GM18867 (cell line): ENCODE measurements at regions not wholly inside any gene's neighbourhood (a gene's known extent, or its start where the extent isn't known, plus 50 kb on each side); places are given as distances from the start of the nearest gene placed in this dataset.
A peak's percentile ranks its signal among the peaks of the same experiment; 100 is the strongest.

Experiments
- ATAC-seq: cut with Tn5 transposase; IDR thresholded peaks from one replicate; pipeline ENCODE4 v1.9.1; 2021; ENCODE audit warnings: mild to moderate bottlenecking, moderate library complexity; ENCODE audit not compliant: unreplicated experiment

DNA sequence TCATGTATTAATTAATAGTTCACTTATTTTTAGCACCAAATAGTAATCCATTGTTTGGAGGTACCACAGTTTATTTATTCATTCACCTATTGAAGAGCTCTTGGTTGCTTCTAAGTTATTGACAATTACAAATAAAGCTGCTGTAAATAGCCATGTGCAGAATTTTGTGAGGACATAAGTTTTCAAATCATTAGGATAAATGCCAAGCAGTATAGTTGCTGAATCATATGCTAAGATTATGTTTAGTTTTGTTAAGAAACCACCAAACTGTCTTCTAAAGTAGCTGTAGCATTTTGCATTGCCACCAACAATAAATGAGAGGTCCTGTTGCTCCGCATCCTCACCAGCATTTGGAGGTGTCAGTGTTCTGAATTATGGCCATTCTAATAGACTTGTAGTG lies 2126.8 kb downstream of the PCDH9 start:
- ATAC-seq = no peak

DNA sequence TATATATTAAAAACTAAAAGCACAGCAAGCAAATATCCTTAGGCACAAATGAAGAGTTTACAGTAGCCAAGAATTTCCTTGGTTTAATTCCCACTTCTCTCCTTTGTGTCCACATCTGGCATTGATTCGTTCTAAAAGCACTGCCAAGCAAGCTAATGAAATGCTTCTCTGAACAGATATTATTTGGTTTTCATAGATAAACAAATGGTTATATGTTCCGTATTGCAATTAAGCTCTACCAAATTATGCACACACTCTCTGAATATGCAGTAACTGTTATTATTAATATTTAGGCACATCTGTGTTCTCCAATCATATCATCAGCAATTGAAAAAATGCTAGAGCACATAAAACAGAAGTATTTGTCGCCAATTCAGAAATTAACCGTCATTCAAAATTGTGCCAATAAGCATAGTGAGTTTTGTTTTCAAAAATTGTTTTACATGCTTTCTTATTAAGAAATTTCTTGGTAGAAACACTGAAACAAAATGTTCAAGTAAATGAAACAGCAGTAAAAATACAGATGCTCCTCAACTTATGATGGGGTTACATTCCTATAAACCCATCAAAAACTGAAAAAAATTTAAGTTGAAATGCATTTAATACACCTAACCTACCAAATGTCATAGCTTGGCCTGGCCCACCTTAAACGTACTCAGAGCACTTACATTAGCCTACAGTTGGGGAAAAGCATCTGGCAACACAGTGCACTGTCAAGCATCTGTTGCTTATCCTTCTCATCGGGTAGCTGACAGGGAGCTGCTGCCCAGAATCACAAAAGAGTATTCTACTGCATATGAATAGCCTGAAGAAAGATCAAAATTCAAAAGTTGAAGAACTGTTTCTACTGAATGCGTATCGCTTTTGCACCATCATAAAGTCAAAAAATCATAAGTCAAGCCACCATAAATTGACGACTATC lies 2134.7 kb downstream of the PCDH9 start:
- ATAC-seq = no peak

DNA sequence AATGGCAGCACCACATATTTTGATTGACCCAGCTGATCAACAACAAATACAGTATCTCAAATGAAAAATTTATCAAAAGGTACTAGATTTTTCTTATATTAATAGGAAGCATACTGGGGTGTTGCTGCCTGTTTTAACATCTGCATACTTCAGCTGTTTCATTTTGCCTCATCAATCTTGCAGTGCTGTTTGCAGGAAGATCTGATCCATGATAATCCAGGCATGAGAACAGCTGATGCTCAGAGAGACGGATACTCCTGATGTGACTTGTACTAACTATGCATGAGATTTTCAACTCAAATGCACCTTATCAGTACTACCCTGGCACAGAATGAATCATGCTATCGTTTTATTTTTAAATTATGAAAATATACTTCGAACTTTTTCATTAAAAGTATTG lies 2136.8 kb downstream of the PCDH9 start:
- no peak for ATAC-seq

DNA sequence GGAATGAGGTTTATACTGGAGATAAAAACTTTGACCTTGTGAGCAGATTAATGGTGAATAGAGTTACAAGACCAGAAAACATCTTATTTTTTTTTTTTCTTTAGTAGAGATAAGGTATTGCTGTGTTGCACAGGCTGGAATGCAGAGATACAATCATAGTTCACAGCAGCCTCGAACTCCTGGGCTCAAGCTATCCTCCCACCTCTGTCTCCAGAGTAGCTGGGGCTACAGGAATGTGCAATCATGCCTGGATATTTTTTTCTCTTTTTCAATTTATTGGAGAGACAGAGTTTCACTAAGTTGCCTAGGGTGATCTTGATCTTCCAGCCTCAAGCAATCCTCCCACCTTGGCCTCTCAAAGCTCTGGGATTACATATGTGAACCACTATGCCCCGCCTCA lies 2139.1 kb downstream of the PCDH9 start:
- ATAC-seq = no peak

DNA sequence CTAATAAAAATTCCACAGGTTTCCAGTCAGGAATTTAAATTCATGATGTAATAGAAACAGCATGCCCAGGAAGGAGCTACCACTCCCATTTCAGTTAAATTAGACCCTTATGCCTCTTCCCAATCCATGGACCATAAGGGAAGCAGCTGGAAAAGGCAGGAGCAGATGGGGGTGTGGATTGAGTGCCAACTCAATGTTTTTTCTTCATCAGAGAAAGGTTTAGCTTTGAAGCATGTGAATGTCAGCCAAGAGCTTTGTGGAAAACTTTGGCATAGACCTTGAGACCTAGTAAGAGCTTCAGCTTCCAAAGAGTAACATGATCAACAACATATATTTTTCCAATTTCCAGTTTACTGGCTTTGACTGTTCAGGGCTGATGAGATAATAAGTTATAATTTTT lies 2139.9 kb downstream of the PCDH9 start:
- no peak for ATAC-seq

DNA sequence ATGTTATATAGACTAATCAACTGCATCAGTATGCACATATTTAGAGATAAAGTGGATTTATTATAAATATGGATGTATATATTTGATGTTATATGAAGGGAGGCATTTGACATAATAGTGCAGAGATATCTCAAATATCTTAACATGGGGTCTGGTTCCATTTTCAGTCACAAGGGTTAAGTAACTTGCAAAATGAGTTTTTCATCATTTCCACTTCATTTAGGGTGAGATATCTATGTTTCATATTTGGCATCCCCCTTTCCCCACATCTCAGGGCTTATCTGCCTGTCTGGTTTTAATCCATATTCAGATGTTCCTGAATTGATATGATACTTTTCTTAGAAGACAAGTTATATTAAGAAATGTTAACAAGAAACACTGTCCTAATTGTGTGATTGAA lies 2141.2 kb downstream of the PCDH9 start:
- ATAC-seq = no peak

DNA sequence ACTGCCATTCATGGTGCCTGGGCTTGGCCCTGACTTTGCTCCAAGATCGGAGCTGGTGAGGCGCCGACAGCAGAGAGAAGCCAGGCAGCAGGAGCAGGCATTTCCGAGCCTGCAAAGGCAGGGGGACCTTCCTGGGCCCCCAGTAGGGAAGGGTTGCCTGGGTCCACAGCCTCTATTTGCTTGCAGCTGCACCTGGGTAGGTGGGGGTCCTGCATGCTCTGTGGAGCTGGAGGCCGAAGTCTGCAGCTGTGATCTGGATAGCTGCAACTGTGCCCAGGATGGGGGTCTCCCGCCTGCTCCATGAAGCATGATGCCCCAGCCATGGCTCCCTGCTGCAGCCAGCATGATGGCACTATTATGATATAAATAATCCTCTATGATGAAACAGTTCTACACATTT lies 2144.2 kb downstream of the PCDH9 start:
- no peak for ATAC-seq

DNA sequence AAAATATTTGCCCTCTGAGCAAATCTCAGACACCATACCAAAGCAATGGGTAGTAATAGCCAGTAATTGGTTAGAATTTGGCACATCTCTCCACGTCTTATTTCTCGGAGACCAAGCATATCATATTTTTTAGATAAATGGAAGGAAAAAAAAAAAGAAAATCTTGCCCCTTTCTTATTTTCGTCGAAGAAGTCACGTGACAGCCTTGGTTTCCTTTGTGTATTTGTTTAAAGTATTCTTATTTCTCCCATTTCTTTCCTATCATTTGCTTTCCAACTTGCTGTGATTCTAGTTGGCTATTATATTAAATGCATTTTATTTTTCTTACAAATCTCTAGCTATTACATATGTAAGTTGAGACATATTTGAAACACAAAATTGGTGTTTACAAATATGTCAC lies 2155.9 kb downstream of the PCDH9 start:
- no peak for ATAC-seq

DNA sequence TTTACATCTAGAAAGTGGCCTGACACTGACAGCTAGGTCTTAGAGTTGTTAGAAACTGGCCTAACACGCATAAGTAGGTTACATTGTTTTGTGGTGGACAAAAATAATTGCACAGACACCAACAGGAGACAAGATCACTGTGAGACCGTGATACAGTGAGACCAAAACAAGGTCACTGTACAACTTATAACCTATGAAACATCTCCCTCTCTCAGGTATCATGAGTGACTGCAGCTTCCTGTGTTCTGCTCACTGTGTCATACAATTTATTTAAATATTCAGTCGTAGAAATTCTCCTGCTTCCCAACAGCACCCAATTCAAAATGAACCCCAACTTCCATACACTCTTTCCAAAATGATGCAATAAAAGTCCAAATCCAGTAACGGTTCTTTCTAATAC lies 2165.2 kb downstream of the PCDH9 start:
- no peak for ATAC-seq

DNA sequence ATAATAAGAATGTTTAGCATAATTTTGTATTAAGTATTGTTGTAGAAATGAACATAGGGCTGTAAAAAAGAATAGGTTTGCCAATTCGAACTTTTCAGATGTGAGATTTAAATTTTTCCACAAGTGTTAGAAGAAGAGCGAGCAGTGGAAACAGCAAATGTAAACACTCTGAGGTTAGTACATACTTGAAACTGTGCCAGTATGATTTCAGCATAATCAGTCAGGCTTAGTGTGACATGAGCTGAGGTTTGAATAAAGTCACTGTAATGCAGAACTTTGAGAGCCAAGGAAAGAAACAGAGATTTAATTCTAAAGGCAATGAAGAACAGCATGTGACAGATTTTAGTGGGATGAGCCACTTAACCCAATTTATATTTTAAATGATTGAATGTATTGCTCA lies 2166.4 kb downstream of the PCDH9 start:
- no peak for ATAC-seq

DNA sequence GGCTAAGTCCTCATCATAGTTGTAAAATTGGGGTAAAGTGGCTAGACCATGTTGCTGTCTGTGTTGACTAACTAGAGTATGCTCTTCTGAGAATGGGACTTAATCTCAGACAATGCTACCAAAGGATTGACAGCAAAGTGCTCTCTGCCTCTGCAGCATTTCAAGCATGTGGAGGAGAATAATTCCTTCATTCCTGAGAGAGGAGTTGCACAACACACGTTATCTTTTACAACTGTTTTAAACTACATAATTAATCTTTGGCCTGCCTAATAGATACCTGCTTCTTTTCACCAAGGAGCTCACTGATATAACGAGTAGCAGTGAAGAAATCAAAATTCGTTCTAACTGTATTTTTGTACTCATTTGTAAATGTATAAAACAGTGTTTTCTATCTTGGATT lies 2172.2 kb downstream of the PCDH9 start:
- ATAC-seq = no peak

DNA sequence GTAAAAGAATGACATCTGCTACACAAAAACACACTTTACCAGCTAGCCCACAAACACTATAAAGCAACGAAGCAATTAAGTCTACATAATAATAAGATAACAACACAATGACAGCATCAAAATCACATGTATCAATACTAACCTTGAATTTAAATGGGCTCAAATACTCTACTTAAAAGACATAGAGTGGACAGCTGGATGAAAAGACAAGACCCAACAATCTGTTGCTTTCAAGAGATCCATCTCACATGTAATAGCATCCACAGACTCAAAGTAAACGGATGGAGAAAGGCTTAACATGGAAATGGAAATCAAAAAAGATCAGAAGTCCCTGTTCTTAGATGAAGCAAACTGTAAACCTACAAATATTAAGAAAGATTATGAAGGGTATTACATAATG lies 2175.9 kb downstream of the PCDH9 start:
- no peak for ATAC-seq

DNA sequence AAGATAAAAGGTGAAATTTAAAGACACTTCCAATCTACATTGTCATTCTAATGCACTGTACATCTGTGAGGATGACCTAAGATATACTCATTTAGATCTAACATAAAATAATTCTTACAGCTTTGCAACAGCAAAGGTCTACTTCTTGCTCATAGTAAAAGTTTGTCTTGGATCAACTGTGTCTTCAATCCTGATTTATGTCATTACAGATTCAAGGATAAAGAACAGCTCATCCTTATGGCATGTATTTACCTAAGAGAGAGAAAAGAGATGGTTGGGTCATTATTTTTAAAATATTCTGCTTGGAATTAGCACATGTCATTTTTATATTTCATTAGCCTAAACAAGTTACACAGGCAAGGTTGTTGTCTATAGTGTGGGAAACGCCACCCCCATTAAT lies 2193.1 kb downstream of the PCDH9 start:
- ATAC-seq = no peak

DNA sequence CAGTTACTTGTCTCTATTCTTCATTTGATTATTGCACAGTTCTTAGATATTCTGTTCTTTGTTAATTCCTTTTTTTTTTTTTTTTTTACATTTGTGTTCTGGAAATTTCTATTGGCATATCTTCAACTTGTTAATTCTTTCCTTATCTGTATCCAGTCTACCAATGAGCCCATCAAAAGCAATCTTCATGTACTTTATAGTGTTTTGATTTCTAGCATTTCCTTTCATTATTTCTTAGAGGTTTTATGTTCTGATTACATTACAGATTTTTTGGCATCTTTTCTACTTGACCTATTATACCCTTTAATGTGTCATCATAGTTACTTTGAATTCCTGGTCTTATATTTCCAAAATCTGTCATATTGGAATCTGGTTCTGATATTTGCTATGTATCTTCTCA lies 2194.8 kb downstream of the PCDH9 start:
- no peak for ATAC-seq

DNA sequence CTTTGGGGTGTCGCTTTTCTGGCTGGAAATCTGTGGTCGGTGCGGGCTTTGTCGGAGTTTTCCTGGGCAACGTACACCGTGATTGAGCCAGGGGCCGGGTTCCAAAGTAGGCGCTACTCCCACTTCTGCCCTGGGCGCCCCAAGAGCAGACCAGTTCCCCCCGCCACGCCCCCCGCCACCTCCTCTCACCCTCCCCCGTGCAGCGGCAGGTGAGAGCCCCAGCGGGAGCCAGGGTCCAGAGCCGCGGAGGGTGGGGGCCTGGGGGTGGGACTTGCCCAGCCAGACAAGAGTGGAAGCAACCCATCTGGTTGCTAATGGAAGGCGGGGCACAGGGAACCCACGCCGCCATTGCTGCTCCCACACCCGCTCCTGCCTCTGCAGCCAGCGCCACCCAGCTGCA lies 2195.9 kb downstream of the PCDH9 start:
- ATAC-seq = no peak

DNA sequence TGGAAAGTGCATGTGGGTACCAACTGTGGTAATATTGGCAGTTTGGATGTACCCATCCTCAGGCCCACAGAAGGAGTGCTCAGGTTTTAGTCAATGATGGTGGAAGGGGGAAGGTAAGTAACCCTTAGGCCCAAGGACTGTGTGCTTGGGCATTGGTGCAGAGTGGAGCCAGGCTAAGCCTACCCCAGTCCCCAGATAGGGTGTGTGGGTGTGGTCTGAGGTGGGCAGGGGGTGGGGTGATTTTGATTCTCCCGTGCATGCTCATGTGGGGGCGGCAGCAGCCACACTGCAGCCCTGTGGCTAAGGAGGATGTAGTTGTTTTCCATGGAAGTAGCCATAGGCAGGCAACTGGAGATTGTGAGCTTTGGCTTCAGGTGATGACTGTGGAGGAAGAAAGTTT lies 2197.3 kb downstream of the PCDH9 start:
- no peak for ATAC-seq

DNA sequence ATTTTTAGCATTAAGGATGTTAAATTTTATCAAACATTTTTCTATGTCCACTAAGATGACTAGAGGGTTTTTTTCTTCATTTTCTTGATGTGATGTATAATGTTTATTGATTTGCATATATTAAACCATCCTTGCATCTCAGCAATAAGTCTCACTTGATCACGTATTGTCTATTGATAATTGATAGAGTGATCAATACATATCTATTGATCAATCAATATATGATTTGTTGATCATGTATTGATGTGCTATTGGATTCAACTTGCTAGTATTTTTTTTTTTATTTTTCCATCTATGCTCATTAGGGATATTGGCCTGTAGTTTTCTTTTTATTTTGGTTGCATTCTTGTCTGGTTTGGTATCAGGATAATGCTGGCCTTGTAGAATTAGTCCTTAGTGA lies 2202.0 kb downstream of the PCDH9 start:
- ATAC-seq = no peak

DNA sequence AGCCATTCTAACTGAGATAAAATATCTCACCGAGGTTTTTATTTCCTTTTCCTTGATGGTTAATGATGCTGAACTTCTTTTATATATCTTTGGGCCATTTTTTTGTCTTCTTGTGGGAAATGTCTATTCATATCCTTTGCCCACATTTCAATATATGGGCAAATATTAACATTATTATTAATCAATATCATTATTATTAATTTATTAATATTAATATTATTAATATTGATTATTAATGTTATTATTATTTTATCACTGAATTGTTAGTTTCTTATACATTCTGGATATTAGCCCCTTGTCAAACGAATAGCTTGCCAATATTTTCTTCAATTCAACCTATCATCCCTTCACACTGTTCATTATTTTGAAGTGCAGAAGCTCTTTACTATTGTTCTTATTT lies 2203.6 kb downstream of the PCDH9 start:
- ATAC-seq = no peak

DNA sequence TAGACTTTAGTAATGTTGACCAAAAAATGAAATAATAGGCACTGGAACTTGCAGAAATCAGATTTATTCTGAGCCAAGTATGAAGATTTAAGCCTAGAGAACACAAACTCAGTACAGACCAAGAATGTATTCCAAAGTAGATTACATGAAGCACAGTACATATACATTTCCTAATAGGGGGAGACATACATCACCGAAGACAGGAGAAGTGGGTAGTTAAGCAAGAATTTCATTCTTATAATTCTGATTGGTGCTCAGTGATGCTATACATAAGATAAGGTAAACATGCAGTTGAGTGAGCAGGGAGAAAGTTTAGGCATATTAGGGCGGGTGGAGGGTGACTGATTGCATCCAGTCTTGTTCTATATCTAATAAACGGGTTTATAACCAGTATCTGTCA lies 2218.8 kb downstream of the PCDH9 start:
- ATAC-seq = no peak

DNA sequence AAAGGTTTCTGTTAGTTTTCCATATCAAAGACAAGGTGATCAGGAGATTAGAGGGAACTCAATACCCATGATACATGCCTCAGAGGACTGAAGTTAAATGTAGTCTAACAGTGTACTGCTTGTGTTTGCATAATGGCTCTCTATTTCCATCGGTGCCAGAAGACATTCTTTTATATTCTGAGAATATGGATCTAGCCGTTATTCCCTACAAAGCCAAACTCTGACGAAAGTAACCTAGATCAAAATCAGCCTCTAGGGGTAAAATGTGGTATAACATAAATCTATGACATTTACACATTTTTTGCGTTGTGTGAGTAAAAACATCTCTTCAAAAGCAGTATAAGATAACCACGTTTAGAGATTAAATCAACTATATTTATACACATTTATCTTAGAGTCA lies 2232.7 kb downstream of the PCDH9 start:
- ATAC-seq = no peak

DNA sequence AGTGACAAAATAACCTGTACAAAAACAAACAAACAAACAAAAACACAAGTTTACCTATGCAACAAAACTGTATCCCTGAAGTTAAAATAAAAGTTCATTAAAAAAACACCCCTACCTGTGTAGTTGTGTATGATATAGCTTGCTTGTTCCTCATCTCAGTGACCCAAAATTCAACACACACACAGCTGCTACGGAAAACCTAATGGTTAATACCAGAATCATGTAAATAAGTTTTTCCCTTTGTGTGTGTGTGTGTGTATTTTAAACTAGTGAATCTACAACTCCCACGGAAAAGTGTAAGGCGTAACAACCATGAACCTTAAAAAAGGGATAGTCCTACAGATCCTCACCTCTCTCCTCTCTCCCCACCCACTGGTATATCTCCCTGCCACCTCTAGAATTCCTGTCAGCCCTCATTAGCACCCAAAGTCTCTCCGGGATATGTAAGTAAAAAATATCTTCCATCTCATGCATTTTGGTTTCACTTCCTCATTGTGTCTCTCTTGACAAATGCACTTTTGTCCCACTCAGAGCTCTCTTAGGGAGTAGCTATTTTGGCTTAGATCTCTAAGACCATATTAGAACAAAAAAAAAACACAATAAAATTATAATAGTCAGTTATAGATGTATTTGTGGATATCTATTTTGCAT lies 2236.5 kb downstream of the PCDH9 start:
- peak; percentile 89 for ATAC-seq

DNA sequence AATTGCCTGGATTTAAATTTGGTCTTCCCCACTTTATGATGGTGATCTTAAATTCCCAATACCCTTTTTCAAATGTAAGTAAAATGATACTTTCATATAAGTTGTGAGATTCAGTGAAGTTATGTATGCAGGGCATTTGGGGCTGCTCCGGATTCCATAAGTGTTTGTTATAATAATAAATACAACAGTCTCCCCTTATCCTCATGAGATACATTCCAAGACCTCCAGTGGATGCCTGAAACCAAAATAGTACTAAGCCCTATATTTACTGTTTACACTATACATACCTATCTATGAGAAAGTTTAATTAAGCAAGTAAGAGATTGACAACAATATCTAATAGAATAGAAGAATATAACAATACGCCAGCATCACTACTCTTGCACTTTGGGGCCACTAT lies 2237.8 kb downstream of the PCDH9 start:
- ATAC-seq = no peak

DNA sequence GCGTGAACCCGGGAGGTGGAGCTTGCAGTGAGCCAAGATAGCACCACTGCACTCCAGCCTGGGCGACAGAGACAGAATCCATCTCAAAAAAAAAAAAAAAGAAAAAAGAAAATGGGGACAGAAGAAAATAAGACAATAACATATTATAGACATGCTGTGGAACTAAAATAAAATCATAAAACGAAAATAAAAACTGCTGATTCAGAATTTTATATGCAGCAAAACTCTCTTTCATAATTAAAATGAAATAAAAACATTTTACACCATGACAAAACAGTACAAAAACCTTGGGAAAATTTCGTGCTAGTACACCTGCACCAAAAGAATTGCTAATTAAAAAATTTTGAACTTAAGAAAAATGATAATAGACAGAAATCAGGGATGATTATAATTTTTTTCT lies 2245.1 kb downstream of the PCDH9 start:
- no peak for ATAC-seq
